GM23338 (cell line): ENCODE measurements at regions not wholly inside any gene's neighbourhood (a gene's known extent, or its start where the extent isn't known, plus 50 kb on each side); places are given as distances from the start of the nearest gene placed in this dataset.

Experiments used
- ATAC-seq: fragments of 200-7000 bp; cut with Tn5 transposase; 3 replicates; pipeline ENCODE4 v1.9.1; 2020
- DNase-seq: peaks from one replicate; pipeline ENCODE4 v3.0.0-alpha.2; 2015; ENCODE audit warnings: low spot score
- H2AFZ ChIP-seq: fragments of 200-600 bp; sonication (generic); 2 replicates; pipeline ENCODE4 v1.8.0; 2016; ENCODE audit warnings: antibody characterized with exemption, mild to moderate bottlenecking, moderate library complexity
- H3F3A ChIP-seq: fragments of 200-600 bp; sonication (generic); replicated peaks from 2 replicates; pipeline ENCODE4 v1.8.0; 2017; ENCODE audit warnings: antibody characterized with exemption, mixed run types, low read depth
- H3K27ac ChIP-seq: fragments of 200-600 bp; sonication (generic); 2 replicates; pipeline ENCODE4 v1.6.1; 2016; ENCODE audit warnings: low read depth
- H3K27me3 ChIP-seq: fragments of 200-600 bp; sonication (generic); 2 replicates; pipeline ENCODE4 v1.8.0; 2016; ENCODE audit warnings: mild to moderate bottlenecking, mixed run types, moderate library complexity; ENCODE audit not compliant: insufficient read depth
- H3K36me3 ChIP-seq: fragments of 200-600 bp; sonication (generic); 2 replicates; pipeline ENCODE4 v1.8.0; 2016; ENCODE audit warnings: mild to moderate bottlenecking; ENCODE audit not compliant: insufficient read depth
- H3K4me1 ChIP-seq: fragments of 200-600 bp; sonication (generic); 2 replicates; pipeline ENCODE4 v1.8.0; 2016; ENCODE audit warnings: mild to moderate bottlenecking, moderate library complexity; ENCODE audit not compliant: insufficient read depth
- H3K4me2 ChIP-seq: fragments of 200-600 bp; sonication (generic); 2 replicates; pipeline ENCODE4 v1.7.1; 2017; ENCODE audit warnings: mixed run types
- H3K4me3 ChIP-seq: fragments of 200-600 bp; sonication (generic); 2 replicates; pipeline ENCODE4 v1.6.1; 2016; ENCODE audit warnings: mixed run types
- H3K79me2 ChIP-seq: fragments of 200-600 bp; sonication (generic); replicated peaks from 2 replicates; pipeline ENCODE4 v1.8.0; 2017; ENCODE audit warnings: mild to moderate bottlenecking; ENCODE audit not compliant: insufficient read depth
- H3K9me2 ChIP-seq: fragments of 200-600 bp; sonication (generic); 2 replicates; pipeline ENCODE4 v1.8.0; 2017; ENCODE audit not compliant: insufficient read depth
- H4K20me1 ChIP-seq: fragments of 200-600 bp; sonication (generic); replicated peaks from 2 replicates; pipeline ENCODE4 v1.8.0; 2017; ENCODE audit warnings: mild to moderate bottlenecking; ENCODE audit not compliant: insufficient read depth
- H3K27ac Mint-ChIP-seq: 2 replicates; pipeline ENCODE4 v1.8.0; 2020; ENCODE audit warnings: inconsistent platforms, mild to moderate bottlenecking, moderate library complexity, mixed read lengths
- H3K27me3 Mint-ChIP-seq: 3 replicates; pipeline ENCODE4 v1.8.0; 2022; ENCODE audit warnings: low read depth, mild to moderate bottlenecking, moderate library complexity, mixed read lengths, inconsistent platforms; ENCODE audit not compliant: insufficient read depth, poor library complexity
- H3K36me3 Mint-ChIP-seq: 3 replicates; pipeline ENCODE4 v1.8.0; 2021; ENCODE audit warnings: low read depth, mild to moderate bottlenecking, inconsistent platforms, moderate library complexity, mixed read lengths
- H3K4me1 Mint-ChIP-seq: 3 replicates; pipeline ENCODE4 v1.8.0; 2020; ENCODE audit warnings: mild to moderate bottlenecking, inconsistent platforms, mixed read lengths
- H3K4me3 Mint-ChIP-seq: 3 replicates; pipeline ENCODE4 v1.8.0; 2021; ENCODE audit warnings: moderate library complexity, mild to moderate bottlenecking, inconsistent platforms, mixed read lengths
- H3K9me3 Mint-ChIP-seq: 3 replicates; pipeline ENCODE4 v1.8.0; 2020; ENCODE audit warnings: moderate library complexity, mild to moderate bottlenecking, inconsistent platforms, mixed read lengths
- EZH2 ChIP-seq: fragments of 200-600 bp; sonication (generic); IDR thresholded peaks from one replicate; pipeline ENCODE4 v1.8.0; 2017; ENCODE audit warnings: antibody characterized with exemption, mild to moderate bottlenecking, low read depth; ENCODE audit not compliant: unreplicated experiment
- REST ChIP-seq: IDR thresholded peaks from one replicate; pipeline ENCODE4 v1.6.1; 2018; ENCODE audit warnings: antibody characterized with exemption; ENCODE audit not compliant: unreplicated experiment
- STAT1 ChIP-seq: IDR thresholded peaks from one replicate; pipeline ENCODE4 v1.6.1; 2016; ENCODE audit warnings: antibody characterized with exemption; ENCODE audit not compliant: unreplicated experiment
- ZNF114 ChIP-seq: fragments of 250-450 bp; sonication (Bioruptor Pico); IDR thresholded peaks from 2 replicates; pipeline ENCODE4 v1.5.0; 2020; ENCODE audit warnings: mild to moderate bottlenecking, moderate library complexity
- ZNF462 ChIP-seq: fragments of 250-450 bp; sonication (Bioruptor Pico); IDR thresholded peaks from 2 replicates; pipeline ENCODE4 v1.5.0; 2020; ENCODE audit warnings: mild to moderate bottlenecking, moderate library complexity
- TF ChIP-seq, protein P1 (sequence below): IDR thresholded peaks from 2 replicates; pipeline ENCODE4 v1.6.1; 2016; ENCODE audit warnings: antibody characterized with exemption

DNA sequence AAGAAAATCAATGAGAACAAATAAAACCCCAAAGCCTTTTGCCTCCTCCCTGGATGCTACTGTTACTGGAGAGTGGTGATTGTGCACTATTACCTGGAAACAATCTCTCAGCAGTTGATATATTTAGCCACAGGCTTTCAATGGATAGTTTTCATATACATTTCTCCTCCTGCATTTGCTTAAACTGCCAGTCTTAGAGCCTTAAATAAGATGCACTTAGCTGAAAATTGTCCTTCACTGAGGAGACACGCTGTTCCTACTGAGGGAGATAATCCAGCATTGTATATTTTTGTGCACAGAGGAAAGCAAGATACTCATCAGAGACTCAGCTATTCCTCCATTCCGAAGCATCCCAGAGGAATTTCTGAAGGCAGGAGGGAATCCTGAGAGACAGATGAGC lies 520.2 kb upstream of the C16orf82 start (continued):
- TF ChIP-seq ZNF462 (CRISPR knock-in tag) (no peak), EZH2 (no peak), ZNF114 (CRISPR knock-in tag) (no peak), STAT1 (no peak)
- TF ChIP-seq, protein P1, sequence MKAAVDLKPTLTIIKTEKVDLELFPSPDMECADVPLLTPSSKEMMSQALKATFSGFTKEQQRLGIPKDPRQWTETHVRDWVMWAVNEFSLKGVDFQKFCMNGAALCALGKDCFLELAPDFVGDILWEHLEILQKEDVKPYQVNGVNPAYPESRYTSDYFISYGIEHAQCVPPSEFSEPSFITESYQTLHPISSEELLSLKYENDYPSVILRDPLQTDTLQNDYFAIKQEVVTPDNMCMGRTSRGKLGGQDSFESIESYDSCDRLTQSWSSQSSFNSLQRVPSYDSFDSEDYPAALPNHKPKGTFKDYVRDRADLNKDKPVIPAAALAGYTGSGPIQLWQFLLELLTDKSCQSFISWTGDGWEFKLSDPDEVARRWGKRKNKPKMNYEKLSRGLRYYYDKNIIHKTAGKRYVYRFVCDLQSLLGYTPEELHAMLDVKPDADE: no peak

DNA sequence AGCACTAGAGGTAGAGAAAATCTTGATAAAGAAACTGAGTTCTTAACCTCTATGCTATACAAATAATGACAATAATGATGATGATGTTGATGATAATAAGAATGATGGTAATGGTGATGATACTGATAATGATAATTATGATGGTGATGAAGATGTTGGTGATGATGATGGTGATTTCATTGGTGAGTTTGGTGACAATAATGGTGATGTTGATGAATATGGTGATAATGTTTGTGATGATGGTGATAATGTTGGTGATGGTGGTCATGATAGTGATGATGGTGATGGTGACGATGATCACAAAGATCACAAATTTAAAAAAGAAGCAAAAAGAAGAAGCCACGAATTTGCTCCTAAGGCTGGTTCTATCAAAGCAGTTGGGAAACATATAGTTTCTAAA lies 519.0 kb upstream of the C16orf82 start:
- peaks cover 4% of the 10 kb centered on the region; the same call in 2 of the 3 replicates for H3K4me1 Mint-ChIP-seq
- no peak overlapping the region for H3K4me2 ChIP-seq
- H3K27ac ChIP-seq: no peak overlapping the region
- ATAC-seq (no peak), DNase-seq (no peak)
- H3K4me3 Mint-ChIP-seq: no peak overlapping the region
- H3K9me2 ChIP-seq: no peaks in the 10 kb centered on the region
- peaks cover 43% of the 10 kb centered on the region for H3K9me3 Mint-ChIP-seq
- H3K27me3 Mint-ChIP-seq: no peaks in the 10 kb centered on the region
- no peaks in the 10 kb centered on the region; the same call in 1 of the 2 replicates for H3K36me3 ChIP-seq
- no peaks in the 10 kb centered on the region for H3K36me3 Mint-ChIP-seq
- no peak overlapping the region for H3K27ac Mint-ChIP-seq
- H3K27me3 ChIP-seq: no peaks in the 10 kb centered on the region
- H3F3A ChIP-seq: no peaks in the 10 kb centered on the region
- H3K79me2 ChIP-seq: no peaks in the 10 kb centered on the region
- H4K20me1 ChIP-seq: no peaks in the 10 kb centered on the region
- H3K4me3 ChIP-seq: no peak overlapping the region
- peaks cover 5% of the 10 kb centered on the region; the same call in 1 of the 2 replicates for H3K4me1 ChIP-seq
- H2AFZ ChIP-seq: no peak overlapping the region
- no peak for TF ChIP-seq ZNF114 (CRISPR knock-in tag)
- no peak for TF ChIP-seq REST
